Renal cortical epithelial cell (primary cell): ENCODE measurements at regions not wholly inside any gene's neighbourhood (a gene's known extent, or its start where the extent isn't known, plus 50 kb on each side); places are given as distances from the start of the nearest gene placed in this dataset.
"Not testable (repeated sequence)": the region's sequence is repeated elsewhere in the genome, so short reads cannot be mapped to it uniquely, and the experiment has no call there.

Experiments
- DNase-seq: peaks from one replicate; pipeline ENCODE4 v3.0.0-alpha.2; 2011; ENCODE audit warnings: low read depth

DNA sequence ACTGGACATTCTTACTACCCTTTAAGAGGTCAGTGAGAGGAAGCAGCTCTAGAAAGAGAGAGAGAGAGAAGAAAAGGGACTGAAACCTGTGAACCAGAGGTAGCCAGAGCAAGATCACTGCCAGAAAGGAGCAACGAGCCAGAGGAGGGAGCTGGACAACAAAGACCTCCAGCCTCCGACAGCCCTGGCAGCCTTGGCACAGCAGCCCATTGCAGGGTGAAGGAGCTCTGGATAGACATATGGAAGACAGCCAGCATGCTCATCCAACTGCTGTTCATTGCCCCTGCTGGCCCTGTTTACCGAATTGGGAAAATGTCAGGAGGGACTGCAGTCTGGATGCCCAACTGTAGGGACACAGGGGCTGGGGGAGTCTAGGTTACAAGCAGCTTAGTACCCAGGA lies 228.4 kb upstream of the SLC35G4 start:
- DNase-seq, result no peak

DNA sequence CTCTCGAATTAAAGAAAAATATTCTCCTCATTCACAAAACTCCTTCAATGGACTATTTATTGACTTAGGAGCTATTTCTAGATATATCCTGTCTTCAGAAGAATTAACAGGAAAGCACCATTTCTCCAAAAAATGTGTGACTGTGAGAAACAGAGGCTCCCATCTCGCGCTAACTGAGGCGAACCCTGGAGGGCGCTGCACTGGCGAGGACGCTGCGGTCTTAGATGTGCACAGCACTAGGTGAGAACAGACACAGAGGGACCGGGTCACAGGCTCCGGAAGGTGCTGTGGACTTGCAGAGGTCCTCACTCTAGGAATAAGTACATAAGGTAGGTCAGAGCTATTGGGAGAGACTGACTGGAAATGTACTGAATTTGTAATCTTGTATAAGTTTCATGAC lies 229.7 kb upstream of the SLC35G4 start:
- DNase-seq, result no peak

DNA sequence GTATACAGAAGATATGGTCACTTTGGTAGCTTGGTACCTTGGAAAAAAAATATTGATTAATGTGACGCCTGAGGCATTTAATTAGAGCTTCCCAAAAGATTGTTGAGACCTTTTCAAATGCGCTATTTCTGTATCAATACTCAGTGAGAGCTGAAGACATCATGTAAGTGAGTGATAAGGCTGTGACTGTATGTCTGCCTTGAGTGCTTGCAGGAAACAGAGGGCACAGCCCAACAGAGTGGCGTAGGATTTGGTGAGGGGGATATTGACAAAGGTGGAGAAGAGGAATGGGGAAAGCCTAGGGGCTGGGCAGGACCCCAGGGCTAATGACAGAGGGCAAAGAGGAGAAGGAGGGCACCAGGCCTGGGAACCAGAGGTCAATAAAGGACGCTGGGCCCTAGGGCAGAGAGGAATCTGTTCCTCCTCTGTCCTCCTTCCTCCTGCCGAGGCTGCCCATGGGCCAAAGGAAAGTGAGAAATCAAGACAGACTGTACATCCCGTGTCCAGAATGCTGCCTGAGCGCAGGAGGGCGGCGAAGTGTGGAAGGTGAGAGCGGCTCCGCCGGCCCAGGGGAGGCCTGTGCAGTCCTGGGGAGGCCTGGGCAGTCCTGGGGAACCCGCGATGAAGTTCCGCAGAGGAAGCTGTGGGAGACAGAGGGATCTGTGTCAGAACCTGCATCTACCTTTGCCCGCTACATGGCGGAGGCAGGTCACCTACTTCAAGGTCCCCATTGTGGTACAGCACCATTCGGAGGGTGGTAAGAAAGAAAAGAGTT lies 228.6 kb upstream of the PIEZO2 start:
- no peak for DNase-seq

DNA sequence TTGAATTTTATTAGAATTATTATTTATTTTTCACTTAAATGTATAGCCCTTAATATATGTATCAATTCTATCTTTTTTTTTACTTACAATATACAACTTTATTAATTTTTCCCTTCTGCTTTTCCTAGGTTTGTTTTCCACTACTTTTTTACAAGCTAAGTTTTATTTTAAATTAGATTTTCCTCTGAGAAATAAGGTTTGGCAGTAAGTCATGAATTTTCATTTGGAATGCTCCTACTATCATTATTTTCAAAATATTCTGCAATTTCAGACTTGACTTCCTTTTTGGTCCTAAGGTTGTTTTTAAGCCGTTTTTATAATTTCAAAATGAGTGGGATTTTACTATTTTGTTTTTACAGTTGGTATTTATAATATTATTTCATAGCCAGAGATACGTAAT lies 222.8 kb upstream of the PIEZO2 start:
- no peak for DNase-seq

DNA sequence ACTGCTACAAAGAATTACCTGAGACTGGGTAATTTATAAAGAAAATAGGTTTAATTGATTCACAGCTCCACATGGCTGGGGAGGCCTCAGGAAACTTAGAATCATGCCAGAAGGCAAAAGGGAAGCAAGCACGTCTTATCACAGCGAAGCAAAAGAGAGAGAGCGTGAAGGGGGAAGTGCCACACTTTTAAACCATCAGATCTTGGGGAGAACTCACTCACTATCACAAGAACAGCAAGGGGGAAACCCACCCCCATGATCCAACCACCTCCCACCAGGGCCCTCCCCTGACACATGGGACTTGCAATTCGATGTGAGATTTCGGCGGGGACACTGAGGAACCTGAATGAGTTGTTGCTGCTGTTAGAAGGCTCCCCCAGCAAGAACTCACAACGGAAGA lies 220.2 kb upstream of the PIEZO2 start:
- DNase-seq, result no peak

DNA sequence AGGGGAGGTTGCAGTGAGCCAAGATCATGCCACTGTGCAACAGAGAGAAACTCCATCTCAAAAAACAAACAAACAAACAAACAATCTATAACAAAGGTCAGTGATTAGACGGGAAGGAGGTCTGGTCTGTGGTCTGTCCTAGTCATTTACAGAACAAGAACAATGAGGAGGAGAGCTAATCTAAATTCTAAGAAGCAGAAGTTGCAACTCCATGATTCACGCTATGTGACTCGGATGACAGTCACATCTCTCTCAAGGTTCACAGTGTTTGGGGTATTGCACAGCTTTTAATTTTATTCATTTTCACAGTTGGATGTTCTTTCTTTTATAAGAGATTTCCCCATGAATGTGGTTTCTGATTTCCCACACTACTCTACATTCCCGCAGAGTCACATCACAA lies 218.7 kb upstream of the PIEZO2 start:
- DNase-seq, result no peak

DNA sequence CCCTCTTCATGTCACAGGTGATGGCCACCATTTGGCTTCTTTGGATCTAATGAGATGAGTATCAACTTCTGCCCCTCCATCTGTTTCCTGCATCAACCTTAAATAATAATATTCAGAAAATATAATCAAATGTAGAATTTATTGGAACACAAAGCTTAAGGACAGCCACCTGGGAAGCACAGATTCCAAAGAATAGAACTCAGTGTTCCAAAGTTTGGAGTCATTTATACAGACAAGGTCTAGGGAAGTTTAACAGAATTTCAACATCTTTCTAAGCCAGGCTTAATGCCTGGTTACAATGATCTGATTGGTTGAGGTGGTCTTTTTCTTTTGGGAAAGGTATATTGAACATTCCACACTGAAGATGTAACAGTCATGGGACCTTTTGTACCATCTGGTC lies 218.0 kb upstream of the PIEZO2 start:
- DNase-seq, result no peak

DNA sequence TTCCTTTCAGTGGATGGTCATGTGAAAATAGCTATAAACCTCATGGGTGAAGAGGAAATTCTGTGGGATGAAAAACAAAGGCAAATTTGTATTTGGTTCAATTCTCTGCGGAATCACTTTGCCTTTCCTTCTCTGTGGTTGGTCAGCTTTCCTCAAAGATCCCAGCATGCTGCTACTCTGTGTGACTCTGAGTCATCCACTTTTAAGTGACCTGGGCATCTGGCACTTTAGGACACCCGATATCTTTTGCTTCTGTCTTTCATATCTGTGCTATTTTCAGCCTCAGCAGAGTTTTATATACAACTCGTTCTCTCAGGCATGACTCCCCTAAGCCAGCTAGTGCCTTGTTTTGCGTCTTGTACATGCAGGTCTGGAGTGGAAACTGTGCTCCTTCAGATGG lies 217.0 kb upstream of the PIEZO2 start:
- no peak for DNase-seq

DNA sequence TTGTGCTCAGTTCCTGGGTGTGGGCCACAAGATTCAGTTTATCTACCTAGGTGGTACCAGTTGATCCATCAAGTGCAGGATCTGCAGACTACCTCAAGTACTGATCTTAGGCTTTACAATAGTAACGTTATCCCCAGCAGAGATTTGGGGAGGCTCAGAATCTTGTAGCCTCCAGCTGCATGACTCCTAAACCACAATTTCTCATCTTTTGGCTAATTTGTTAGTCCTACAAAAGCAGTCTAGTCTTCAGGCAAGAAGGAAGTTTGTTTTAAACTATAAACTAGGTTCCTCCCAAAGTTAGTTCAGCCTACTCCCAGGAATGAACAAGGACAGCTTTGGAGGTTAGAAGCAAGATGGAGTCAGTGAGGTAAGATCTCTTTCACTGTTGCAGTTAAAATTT lies 213.5 kb upstream of the PIEZO2 start:
- DNase-seq, result no peak

DNA sequence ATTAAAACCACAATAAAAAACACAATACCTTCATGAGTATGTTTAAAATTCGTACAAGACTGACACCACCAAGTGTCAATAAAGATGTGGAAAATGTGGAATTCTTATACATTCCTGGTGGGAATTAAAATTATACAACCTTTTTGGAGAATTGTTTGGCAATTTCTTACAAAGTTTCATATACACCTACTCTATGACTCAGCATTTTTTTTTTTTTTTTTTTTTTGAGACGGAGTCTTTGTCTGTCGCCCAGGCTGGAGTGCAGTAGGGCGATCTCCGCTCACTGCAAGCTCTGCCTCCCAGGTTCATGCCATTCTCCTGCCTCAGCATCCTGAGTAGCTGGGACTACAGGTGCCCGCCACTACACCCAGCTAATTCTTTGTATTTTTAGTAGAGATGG lies 212.5 kb upstream of the PIEZO2 start:
- DNase-seq, result not testable (repeated sequence)

DNA sequence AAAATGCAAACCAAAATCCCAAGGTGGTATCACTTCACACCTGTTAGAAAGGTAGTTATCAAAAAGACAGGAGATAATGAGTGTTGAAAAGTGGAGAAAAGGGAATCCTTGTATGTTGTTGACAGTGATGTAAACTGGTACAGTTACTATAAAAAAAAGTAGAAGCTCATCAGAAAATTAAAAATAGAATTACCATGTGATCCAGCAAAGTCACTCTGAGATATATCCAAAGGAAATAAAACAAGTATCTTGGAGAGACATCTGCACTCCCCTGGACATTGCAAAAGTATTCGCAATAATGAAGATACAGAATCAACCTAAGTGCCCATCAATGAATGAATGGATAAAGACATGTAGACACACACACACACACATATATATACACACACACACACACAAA lies 208.3 kb upstream of the PIEZO2 start:
- no peak for DNase-seq

DNA sequence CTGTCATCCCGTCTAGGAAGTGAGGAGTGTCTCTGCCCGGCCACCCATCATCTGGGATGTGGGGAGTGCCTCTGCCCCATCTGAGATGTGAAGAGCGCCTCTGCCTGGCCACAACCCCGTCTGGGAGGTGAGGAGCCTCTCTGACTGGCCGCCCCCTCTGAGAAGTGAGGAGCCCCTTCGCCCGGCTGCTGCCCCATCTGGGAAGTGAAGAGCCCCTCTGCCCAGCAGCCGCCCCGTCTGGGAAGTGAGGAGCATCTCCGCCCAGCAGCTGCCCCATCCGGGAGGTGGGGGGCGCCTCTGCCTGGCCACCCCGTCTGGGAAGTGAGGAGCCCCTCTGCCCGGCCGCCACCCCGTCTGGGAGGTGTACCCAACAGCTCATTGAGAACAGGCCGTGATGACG lies 195.2 kb upstream of the PIEZO2 start:
- not testable (repeated sequence) for DNase-seq

DNA sequence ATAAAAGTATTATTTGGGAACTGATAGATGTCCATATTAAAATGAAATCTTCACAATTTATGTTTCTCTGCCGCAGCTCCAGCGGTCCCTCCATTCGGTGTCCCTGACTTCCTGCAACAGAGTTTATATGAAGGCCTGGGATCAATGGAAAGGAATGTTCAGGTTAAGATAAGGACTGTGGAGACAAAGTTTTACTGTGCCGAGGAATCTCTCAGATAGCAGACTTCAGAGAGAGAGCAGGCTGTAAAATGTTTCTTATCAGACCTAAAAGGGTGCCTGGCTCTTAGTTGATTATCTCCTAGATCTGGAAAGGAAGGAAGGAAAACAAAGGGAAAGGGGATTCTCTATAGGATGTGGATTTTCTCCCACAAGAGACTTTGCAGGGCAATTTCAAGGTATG lies 193.7 kb upstream of the PIEZO2 start:
- DNase-seq, result no peak

DNA sequence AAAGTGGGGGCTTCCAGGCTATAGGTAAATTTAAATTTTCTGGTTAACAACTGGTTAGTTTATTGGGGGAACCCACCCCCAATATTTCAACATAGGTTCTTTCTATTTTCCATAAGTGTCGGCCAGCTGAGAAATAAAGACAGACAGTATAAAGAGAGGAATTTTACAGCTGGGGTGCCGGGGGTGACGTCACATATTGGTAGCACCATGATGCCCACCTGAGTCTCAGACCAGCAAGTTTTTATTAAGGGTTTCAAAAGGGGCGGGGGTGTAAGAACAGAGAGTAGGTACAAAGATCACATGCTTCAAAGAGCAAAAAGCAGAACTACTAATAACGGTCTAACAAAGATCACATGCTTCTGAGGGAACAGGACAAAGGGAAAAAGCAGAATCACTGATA lies 192.7 kb upstream of the PIEZO2 start:
- DNase-seq, result not testable (repeated sequence)

DNA sequence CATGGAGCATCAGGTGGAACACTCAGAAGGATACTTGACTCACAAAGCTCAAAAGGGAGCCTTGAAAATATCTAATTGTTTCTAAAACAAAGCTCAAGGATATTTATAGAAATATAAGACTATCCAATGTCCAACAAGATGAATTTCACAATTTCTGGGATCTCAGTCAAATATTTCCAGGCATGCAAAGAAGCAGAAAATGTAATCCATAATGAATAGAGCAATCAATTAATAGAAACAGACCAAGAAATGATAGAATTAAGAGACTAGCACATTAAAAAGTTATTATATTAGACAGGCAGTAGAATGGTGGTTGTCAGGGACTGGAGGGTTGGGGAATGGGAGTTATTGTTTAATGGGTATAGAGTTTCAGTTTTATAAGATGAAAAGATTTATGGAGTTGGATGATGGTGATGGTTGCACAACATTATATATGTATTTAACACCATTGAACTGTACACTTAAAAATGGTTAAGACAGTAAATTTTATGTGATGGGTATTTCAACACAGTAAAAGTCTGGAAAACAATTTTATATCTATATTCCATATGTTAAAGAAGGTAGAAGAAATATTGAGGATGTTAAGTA lies 189.9 kb upstream of the PIEZO2 start:
- no peak for DNase-seq

DNA sequence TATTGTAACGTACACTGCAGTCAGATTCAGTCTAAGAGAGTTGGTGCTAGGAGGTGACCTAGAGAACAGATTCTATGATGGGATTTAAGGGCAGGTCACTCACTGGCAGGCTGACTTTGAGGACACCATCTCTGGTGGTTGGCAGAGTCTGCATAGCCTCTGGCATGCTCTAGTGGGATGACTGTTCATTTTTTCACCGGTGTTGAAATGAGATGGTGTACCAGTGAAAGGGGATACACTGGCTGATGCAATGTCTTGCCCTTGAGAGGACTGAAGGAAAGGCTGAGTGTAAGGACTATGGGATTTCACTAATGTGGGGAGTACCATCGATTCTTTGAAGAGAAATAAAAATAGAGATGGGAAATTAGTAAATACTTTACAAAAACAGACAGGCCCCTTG lies 186.9 kb upstream of the PIEZO2 start:
- no peak for DNase-seq

DNA sequence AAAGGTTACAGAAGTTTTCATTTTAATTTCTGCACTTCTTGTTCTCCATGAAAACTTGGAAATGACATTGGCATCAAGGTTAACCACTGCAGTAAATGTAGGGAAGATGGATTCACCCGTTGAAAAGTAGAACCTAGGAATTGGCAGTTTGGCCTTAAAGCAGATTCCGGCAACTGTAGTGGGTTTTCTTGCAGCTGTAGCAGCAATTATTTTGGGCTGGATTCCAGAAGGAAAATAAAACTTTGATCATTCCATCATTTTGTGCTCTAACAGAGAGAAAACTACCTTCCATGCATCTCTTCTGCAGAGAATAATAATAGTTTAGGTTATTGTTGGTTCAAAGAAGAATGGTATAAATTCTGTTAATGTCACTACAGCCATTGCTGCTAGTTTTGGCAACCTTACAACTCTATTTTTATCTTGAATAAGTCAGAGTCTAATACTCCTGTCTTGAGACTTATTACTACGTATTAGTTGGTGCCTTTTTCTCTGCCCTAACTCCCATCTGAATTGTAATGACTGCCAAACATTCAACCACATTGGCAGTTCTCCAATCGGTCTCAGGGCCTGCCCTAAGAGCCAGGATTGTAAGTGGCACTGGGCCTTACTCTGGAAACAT lies 178.1 kb upstream of the PIEZO2 start:
- no peak for DNase-seq

DNA sequence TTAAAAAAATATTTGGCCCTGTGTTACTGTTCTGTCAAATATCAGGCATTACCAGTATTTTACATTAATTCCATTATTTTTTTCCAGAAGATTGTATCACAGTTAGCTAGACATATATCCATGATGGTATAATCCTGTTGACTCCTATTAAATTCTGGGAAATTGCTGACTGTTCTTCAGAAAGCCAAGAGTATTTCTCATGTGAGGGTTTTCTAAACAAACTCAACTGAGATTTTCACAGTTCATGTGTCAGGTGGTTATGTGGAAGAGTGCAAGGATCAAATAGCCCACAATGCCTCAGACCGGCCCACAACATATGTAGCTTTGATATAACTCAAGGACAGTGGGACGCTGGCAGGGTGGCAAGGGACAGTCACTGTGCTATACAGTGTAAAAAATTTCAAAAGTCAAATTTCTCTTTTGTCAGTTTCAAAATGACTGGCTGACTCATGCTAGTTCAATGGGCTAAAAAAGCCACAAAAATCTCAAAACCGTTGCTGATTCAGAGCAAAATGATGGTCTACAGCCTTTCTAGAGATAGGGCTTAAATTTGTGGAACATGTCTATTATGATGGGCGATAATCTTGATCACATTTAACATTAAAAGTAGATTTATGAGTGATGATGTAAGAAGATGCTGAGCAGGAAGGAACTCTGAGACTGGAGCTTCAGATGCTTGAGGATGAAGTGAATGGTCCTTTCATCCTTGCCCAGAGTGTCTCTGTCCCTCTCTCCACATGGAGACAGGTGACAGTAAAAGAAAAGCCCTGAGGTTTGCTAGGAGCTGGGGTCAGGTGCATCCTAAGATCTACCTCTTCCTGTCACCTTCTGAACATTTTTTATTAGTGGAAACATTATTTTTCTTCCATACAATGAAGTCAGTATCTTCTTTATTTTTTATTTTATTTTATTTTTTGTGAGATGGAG lies 175.8 kb upstream of the PIEZO2 start:
- DNase-seq, result peak; percentile 64

DNA sequence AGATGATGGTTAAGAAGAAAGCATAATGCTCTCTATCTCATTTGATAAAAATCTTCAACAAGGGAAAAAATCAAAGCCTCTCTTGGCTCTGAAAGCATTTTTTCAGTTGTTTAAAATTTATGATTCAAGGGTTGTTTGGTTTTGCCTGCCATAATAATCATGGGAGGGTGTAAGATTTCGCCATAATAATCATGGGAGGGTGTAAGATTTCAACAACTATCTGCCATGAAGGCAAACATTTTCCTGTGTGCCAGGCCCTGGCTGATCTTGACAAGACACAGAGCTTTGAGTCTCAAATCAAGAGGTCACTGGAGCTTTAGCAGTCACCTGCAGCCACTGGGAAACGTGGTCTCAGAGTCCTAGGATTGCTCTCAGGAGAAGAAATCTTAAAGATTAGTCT lies 175.1 kb upstream of the PIEZO2 start:
- DNase-seq, result no peak

DNA sequence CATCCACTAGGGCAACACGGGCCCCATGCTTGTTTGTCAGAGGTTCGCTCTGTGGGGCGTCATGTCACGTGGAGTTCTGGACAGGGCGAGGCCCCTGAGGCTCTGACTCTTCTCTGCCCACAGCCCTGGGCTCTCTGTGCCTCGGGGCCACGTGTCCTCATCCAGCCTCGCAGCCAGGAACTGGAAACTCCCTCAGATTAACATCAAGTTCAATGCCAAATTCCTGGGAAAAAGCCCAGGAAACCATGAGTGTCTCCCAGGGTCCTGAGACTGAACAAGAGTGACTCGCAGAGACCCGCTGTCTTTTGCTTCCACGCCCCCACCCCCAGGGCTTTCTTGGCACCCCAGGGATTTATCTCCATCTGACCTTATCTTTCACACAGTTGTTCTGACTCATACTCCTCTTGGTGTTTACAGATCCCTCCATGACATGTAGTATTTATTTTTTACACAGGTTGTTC lies 174.0 kb upstream of the PIEZO2 start:
- peak; percentile 66 for DNase-seq

DNA sequence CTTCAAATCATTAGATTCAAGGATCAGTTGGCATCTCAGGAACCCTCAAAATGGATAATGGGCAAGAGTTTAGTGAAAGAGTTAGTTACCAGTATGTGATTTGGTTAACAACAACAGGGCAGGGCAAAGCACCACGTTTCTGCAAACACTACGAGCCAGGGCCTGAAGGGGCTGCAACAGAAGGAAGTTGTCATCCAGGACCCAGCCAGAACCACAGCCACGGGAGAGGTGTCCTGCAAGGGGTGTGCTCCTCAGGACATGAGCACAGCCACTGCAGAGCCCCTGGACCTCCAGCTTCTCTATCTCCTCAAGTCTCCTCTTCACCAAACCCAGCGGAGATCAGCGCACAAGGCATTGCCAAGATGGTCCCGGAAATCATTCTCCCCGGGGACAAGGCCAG lies 173.3 kb upstream of the PIEZO2 start:
- no peak for DNase-seq

DNA sequence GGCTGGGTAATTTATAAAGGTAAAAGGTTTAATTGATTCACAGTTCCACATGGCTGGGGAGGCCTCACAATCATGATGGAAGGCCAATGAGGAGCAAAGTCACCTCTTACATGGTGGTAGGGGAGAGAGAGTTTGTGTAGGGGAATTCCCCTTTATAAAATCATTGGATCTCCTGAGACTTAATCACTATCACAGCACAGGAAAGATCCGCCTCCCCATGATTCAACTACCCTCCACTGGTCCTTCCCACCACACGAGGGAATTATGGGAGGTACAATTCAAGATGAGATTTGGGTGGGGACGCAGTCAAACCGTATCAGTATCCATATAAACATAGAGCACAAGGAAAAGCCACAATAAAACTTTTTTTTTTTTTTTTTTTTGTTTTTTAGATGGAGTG lies 172.6 kb upstream of the PIEZO2 start:
- no peak for DNase-seq
